Ovary (tissue), 7 donors: ENCODE measurements at regions not wholly inside any gene's neighbourhood (a gene's known extent, or its start where the extent isn't known, plus 50 kb on each side); places are given as distances from the start of the nearest gene placed in this dataset.

ENCODE experiments used
- DNase-seq, 5 donors: peaks; one replicate each; pipeline ENCODE4 v3.0.0-alpha.2; 2019 to 2020
- H3K27ac ChIP-seq, 2 donors: fragments of 200-600 bp; one replicate each; pipeline versions ENCODE4 v1.5.1 to v1.8.0; 2019 to 2022
- H3K27me3 ChIP-seq: fragments of 200-600 bp; one replicate; pipeline ENCODE4 v1.8.0; 2022
- H3K36me3 ChIP-seq: fragments of 200-600 bp; sonication (generic); one replicate; pipeline ENCODE4 v1.5.1; 2019
- H3K4me1 ChIP-seq: one replicate; pipeline ENCODE4 v1.8.1; 2013; ENCODE audit warnings: mild to moderate bottlenecking, moderate library complexity; ENCODE audit not compliant: insufficient read depth
- H3K4me3 ChIP-seq: fragments of 200-600 bp; sonication (generic); one replicate; pipeline ENCODE4 v1.5.1; 2017
- H3K9me3 ChIP-seq, 2 donors: fragments of 200-600 bp in 1 of 2; sonication (generic) in 1 of 2; one replicate each; pipeline versions ENCODE4 v1.5.1 to v1.8.1; 2013 to 2019; ENCODE audit warnings: mild to moderate bottlenecking in 1 of 2, moderate library complexity in 1 of 2
- CTCF ChIP-seq, 3 donors: fragments of 450-650 bp in 2 of 3; fragments of 200-600 bp in 1 of 3; IDR thresholded peaks; one replicate each; pipeline versions ENCODE4 v1.5.1 to v1.8.0; 2016 to 2022; ENCODE audit warnings: antibody characterized with exemption in 3 of 3, mild to moderate bottlenecking in 1 of 3
- EP300 ChIP-seq: sonication (generic); formaldehyde crosslinking; IDR thresholded peaks from one replicate; pipeline ENCODE4 v1.6.1; 2017; ENCODE audit warnings: antibody characterized with exemption
- POLR2A ChIP-seq: fragments of 450-650 bp; IDR thresholded peaks from one replicate; pipeline ENCODE4 v1.6.1; 2017; ENCODE audit warnings: antibody characterized with exemption, mild to moderate bottlenecking, moderate library complexity
- WGBS, 3 donors: extraction: QIAGEN DNeasy Blood & Tissue Kit in 1 of 3; methylation state at CpG; one replicate each; pipeline versions ENCODE4 v1.1.5 to v1.1.7; 2013 to 2017; 5-methylcytosine and 5-hydroxymethylcytosine counted together
- intact Hi-C, 4 donors: fragments of 100-400 bp; cut with DNase I; formaldehyde crosslinking; loops; one replicate each; pipeline versions ENCODE4 v1.11.0 to v1.15.1; 2022 to 2023
- donor health status: DM: no; HTN: no; CAD: no; lungs with moderate emphysema.
- donor health status: DM: no; HTN: no; CAD: no.
- donor health status: Bipolar disorder and iron deficiency.
- donor health status: DM: no; HTN: no; CAD: no.
- donor health status: DM: yes; HTN: yes; CAD: no.

- 88 to 95% (median 94%) methylated on average over 1 of the region's 1 CpG for WGBS, 3 donors
- no peaks in the 10 kb centered on the region for H3K9me3 ChIP-seq
- no peak overlapping the region for H3K27ac ChIP-seq
- no peak for TF ChIP-seq CTCF (IDR thresholded peaks at IDR 0.05)
- TF ChIP-seq EP300: no peak
- no peak for TF ChIP-seq POLR2A
- no peak overlapping the region for H3K4me3 ChIP-seq
- H3K4me1 ChIP-seq: no peaks in the 10 kb centered on the region
- DNase-seq: no peak
- H3K27me3 ChIP-seq: no peaks in the 10 kb centered on the region
- H3K36me3 ChIP-seq: no peaks in the 10 kb centered on the region
- intact Hi-C loops: loop anchor here in 1 of 4 donors (5.0 kb wide), 1 partner anchor 1293 kb away; no protein-coding TSS in a partner anchor
Observed at GRCh38 chr11:103699656-103700055, 336.8 kb upstream of the DDI1 start.

- 42 to 52% (median 46%) methylated on average over 1 of the region's 1 CpG for WGBS, 3 donors
Observed at GRCh38 chr11:103700622-103701021, 335.8 kb upstream of the DDI1 start.

GRCh38 chr11:103703437-103703836 lies 333.0 kb upstream of the DDI1 start:
- Histone ChIP-seq H3K27ac (no peak overlapping the region), H3K4me3 (no peak overlapping the region), H3K36me3 (no peaks in the 10 kb centered on the region), H3K9me3 (no peaks in the 10 kb centered on the region), H3K4me1 (no peaks in the 10 kb centered on the region), H3K27me3 (no peaks in the 10 kb centered on the region)
- 65 to 81% (median 75%) methylated on average over 2 of the region's 2 CpGs for WGBS, 3 donors
- intact Hi-C loops: no loop called here
- DNase-seq: no peak
- TF ChIP-seq EP300: no peak
- no peak for TF ChIP-seq POLR2A
- TF ChIP-seq CTCF (IDR thresholded peaks at IDR 0.05): no peak

More at GRCh38 chr11:103700622-103701021, 335.8 kb upstream of the DDI1 start:
- H3K36me3 ChIP-seq: no peaks in the 10 kb centered on the region
- no peaks in the 10 kb centered on the region for H3K27me3 ChIP-seq
- TF ChIP-seq POLR2A: no peak
- no peak for TF ChIP-seq CTCF (IDR thresholded peaks at IDR 0.05)
- TF ChIP-seq EP300: no peak
- DNase-seq: no peak
- H3K4me1 ChIP-seq: no peaks in the 10 kb centered on the region
- intact Hi-C loops: no loop called here
- no peaks in the 10 kb centered on the region for H3K9me3 ChIP-seq
- no peak overlapping the region for H3K27ac ChIP-seq
- no peak overlapping the region for H3K4me3 ChIP-seq

GRCh38 chr11:103703954-103704353 lies 332.5 kb upstream of the DDI1 start:
- Histone ChIP-seq H3K4me3 (no peak overlapping the region), H3K27me3 (no peaks in the 10 kb centered on the region), H3K9me3 (no peaks in the 10 kb centered on the region), H3K4me1 (no peaks in the 10 kb centered on the region), H3K36me3 (no peaks in the 10 kb centered on the region), H3K27ac (no peak overlapping the region)
- intact Hi-C loops: no loop called here
- WGBS, 3 donors: 79 to 87% (median 87%) methylated on average over 6 of the region's 6 CpGs
- DNase-seq: no peak
- TF ChIP-seq POLR2A: no peak
- TF ChIP-seq CTCF (IDR thresholded peaks at IDR 0.05): no peak
- TF ChIP-seq EP300: no peak

- intact Hi-C loops: no loop called here
- no peak for TF ChIP-seq EP300
- no peak for TF ChIP-seq CTCF (IDR thresholded peaks at IDR 0.05)
- TF ChIP-seq POLR2A: no peak
- Histone ChIP-seq H3K4me3 (no peak overlapping the region), H3K4me1 (no peaks in the 10 kb centered on the region), H3K9me3 (no peaks in the 10 kb centered on the region), H3K27ac (no peak overlapping the region), H3K36me3 (no peaks in the 10 kb centered on the region), H3K27me3 (no peaks in the 10 kb centered on the region)
- DNase-seq: no peak
- WGBS, 3 donors: 92% methylated on average over 2 of the region's 2 CpGs
Observed at GRCh38 chr11:103705642-103706041, 330.8 kb upstream of the DDI1 start.
